Stimulated activated CD4-positive, alpha-beta T cell treated with anti-CD3 and anti-CD28 coated beads, TNF-alpha, amount 100 ng/mL, for 4 hours (primary cell): ENCODE measurements at regions not wholly inside any gene's neighbourhood (a gene's known extent, or its start where the extent isn't known, plus 50 kb on each side); places are given as distances from the start of the nearest gene placed in this dataset.

Experiments used
- DNase-seq, 3 experiments: peaks; one replicate each; pipeline ENCODE4 v3.0.0-alpha.2; 2020; ENCODE audit warnings: low read depth in 3 of 3

- DNase-seq = no peak
Measured at GRCh38 chr7:12074889-12075288, 136.2 kb upstream of the TMEM106B start.

- DNase-seq = no peak
Measured at GRCh38 chr7:12080006-12080405, 131.1 kb upstream of the TMEM106B start.

- DNase-seq = no peak
Measured at GRCh38 chr7:12085516-12085915, 125.6 kb upstream of the TMEM106B start.

GRCh38 chr7:12089951-12090756 is 120.9 kb upstream of the TMEM106B start:
- DNase-seq = no peak

GRCh38 chr7:12090757-12091221 is 120.3 kb upstream of the TMEM106B start:
- DNase-seq = no peak

GRCh38 chr7:12091231-12091630 is 119.9 kb upstream of the TMEM106B start:
- DNase-seq = no peak

GRCh38 chr7:12092499-12093130 is 118.5 kb upstream of the TMEM106B start:
- DNase-seq = no peak

- DNase-seq = no peak
Measured at GRCh38 chr7:12093365-12093764, 117.7 kb upstream of the TMEM106B start.

- DNase-seq = no peak
Measured at GRCh38 chr7:12094365-12094921, 116.7 kb upstream of the TMEM106B start.

GRCh38 chr7:12102126-12102525 is 109.0 kb upstream of the TMEM106B start:
- no peak for DNase-seq

- no peak for DNase-seq
Measured at GRCh38 chr7:12102527-12102926, 108.6 kb upstream of the TMEM106B start.

- no peak for DNase-seq
Measured at GRCh38 chr7:12103948-12104347, 107.1 kb upstream of the TMEM106B start.

- DNase-seq = no peak
Measured at GRCh38 chr7:12107381-12107780, 103.7 kb upstream of the TMEM106B start.

GRCh38 chr7:12107841-12108254 is 103.2 kb upstream of the TMEM106B start:
- no peak for DNase-seq

- DNase-seq = no peak
Measured at GRCh38 chr7:12110425-12110824, 100.7 kb upstream of the TMEM106B start.

GRCh38 chr7:12111422-12112405 is 99.4 kb upstream of the TMEM106B start:
- DNase-seq = no peak

GRCh38 chr7:12117170-12117569 is 93.9 kb upstream of the TMEM106B start:
- DNase-seq = no peak

- no peak for DNase-seq
Measured at GRCh38 chr7:12119620-12120303, 91.3 kb upstream of the TMEM106B start.

- DNase-seq = no peak
Measured at GRCh38 chr7:12120632-12121031, 90.5 kb upstream of the TMEM106B start.

GRCh38 chr7:12123172-12123571 is 87.9 kb upstream of the TMEM106B start:
- DNase-seq = no peak

- DNase-seq = no peak
Measured at GRCh38 chr7:12124028-12124427, 87.1 kb upstream of the TMEM106B start.
